ENCODE measurements at regions not wholly inside any gene's neighbourhood (a gene's known extent, or its start where the extent isn't known, plus 50 kb on each side); places are given as distances from the start of the nearest gene placed in this dataset.

DNA sequence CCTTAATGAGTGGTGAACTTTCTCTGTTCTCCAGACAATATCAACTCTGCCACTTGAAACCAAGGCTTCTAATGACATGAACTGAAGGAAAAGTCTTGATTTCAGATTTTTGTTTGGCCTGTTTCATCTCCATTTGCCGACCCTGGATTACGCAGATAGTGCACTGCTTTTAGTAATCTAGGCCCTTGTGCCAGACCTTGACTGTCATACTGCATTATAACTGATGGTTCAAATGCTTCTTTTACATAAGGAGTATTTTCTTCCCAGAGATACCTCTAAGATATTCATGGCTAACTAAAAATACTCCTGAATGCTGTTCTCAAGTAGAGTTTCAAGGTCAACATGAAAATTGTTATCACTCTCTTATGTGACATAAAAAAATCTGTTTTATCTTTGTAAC lies 238.7 kb upstream of the SEMA6A start:
- no peak for TF ChIP-seq POLR2A (IDR thresholded peaks at IDR 0.05; ENCODE audit: low read depth, low read length)
- no peak for TF ChIP-seq POLR2AphosphoS5 (IDR thresholded peaks at IDR 0.05; ENCODE audit: insufficient read depth, low read depth, low read length)
- TF ChIP-seq MYC (IDR thresholded peaks at IDR 0.05; ENCODE audit: low read depth, low read length): no peak
- no peak for TF ChIP-seq EZH2 (IDR thresholded peaks at IDR 0.05; ENCODE audit: borderline replicate concordance, low read depth, low read length, severe bottlenecking)
- TF ChIP-seq, protein P1, sequence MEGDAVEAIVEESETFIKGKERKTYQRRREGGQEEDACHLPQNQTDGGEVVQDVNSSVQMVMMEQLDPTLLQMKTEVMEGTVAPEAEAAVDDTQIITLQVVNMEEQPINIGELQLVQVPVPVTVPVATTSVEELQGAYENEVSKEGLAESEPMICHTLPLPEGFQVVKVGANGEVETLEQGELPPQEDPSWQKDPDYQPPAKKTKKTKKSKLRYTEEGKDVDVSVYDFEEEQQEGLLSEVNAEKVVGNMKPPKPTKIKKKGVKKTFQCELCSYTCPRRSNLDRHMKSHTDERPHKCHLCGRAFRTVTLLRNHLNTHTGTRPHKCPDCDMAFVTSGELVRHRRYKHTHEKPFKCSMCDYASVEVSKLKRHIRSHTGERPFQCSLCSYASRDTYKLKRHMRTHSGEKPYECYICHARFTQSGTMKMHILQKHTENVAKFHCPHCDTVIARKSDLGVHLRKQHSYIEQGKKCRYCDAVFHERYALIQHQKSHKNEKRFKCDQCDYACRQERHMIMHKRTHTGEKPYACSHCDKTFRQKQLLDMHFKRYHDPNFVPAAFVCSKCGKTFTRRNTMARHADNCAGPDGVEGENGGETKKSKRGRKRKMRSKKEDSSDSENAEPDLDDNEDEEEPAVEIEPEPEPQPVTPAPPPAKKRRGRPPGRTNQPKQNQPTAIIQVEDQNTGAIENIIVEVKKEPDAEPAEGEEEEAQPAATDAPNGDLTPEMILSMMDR (IDR thresholded peaks at IDR 0.05; ENCODE audit: extremely low read depth in 1 of 2, insufficient read depth in 1 of 2, low read depth in 1 of 2, low read length in 2 of 2): no peak
- TF ChIP-seq, protein P2, sequence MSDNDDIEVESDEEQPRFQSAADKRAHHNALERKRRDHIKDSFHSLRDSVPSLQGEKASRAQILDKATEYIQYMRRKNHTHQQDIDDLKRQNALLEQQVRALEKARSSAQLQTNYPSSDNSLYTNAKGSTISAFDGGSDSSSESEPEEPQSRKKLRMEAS (IDR thresholded peaks at IDR 0.05; ENCODE audit: insufficient read depth, insufficient read length): no peak
